ENCODE measurements at regions not wholly inside any gene's neighbourhood (a gene's known extent, or its start where the extent isn't known, plus 50 kb on each side); places are given as distances from the start of the nearest gene placed in this dataset.

DNA sequence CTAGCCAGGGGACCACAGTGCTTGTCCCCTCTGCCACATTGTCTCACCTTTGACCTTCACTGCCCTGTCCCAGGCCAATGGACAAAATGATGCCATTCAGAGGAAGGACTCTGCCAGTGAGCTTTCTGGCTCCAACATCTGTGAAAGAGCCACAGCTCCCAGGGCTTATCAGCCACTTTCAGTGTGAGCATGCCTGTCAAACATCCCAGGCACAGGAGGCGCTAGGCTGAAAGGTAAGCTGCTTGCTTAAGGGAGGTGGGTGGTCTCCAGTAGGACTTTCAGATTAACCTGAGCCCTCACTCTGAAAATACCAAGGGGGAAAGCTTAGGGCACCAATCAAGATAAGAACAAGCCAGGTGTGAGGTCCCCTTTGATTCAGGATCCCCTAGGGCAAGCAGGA is 59.8 kb upstream of the GDF10 start:
- TF ChIP-seq, protein P1, sequence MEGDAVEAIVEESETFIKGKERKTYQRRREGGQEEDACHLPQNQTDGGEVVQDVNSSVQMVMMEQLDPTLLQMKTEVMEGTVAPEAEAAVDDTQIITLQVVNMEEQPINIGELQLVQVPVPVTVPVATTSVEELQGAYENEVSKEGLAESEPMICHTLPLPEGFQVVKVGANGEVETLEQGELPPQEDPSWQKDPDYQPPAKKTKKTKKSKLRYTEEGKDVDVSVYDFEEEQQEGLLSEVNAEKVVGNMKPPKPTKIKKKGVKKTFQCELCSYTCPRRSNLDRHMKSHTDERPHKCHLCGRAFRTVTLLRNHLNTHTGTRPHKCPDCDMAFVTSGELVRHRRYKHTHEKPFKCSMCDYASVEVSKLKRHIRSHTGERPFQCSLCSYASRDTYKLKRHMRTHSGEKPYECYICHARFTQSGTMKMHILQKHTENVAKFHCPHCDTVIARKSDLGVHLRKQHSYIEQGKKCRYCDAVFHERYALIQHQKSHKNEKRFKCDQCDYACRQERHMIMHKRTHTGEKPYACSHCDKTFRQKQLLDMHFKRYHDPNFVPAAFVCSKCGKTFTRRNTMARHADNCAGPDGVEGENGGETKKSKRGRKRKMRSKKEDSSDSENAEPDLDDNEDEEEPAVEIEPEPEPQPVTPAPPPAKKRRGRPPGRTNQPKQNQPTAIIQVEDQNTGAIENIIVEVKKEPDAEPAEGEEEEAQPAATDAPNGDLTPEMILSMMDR (conservative IDR thresholded peaks at IDR 0.05; ENCODE audit: low read length), result no peak; the same call in 1 of the 2 replicates
- TF ChIP-seq EZH2phosphoT487 (IDR thresholded peaks at IDR 0.05; ENCODE audit: borderline replicate concordance), result no peak

Data from Loucy (cell line).